A549 (cell line): ENCODE measurements at regions not wholly inside any gene's neighbourhood (a gene's known extent, or its start where the extent isn't known, plus 50 kb on each side); places are given as distances from the start of the nearest gene placed in this dataset.

Experiments used
- ATAC-seq, 2 experiments: fragments of 200-7000 bp in 1 of 2; fragments of >200 bp in 1 of 2; cut with Nextera tagmentation in 1 of 2; cut with Tn5 transposase in 1 of 2; 3 replicates each; pipeline versions ENCODE4 v1.8.0 to v1.9.1; 2018 to 2020; ENCODE audit warnings: mild to moderate bottlenecking in 1 of 2, moderate library complexity in 1 of 2
- CTCF ChIA-PET: fragments of 300-600 bp; sonication (Branson Sonifier 250); formaldehyde crosslinking; extraction: SDS; loops from one replicate; lab custom pipeline; 2021; ENCODE audit warnings: antibody characterized with exemption, inconsistent platforms; lab: Yijun Ruan, JAX
- POLR2A ChIA-PET: fragments of 350-600 bp; formaldehyde crosslinking; extraction: SDS; loops from one replicate; lab custom pipeline; 2021; ENCODE audit warnings: antibody characterized with exemption, inconsistent platforms; lab: Yijun Ruan, JAX
- DNase-seq, 2 experiments: peaks; one replicate each; pipeline versions ENCODE4 v3.0.0 to v3.0.0-alpha.2; 2011 to 2016; ENCODE audit warnings: low read depth in 1 of 2, low spot score in 1 of 2
- FAIRE-seq: peaks from 2 replicates; lab custom pipeline; 2011; peaks lifted over from hg19 to GRCh38; lab: Jason Lieb, UNC
- H3K27ac ChIP-seq, 2 experiments: fragments of >200 bp; sonication (Bioruptor Twin); formaldehyde crosslinking; 3 replicates each; pipeline ENCODE4 v1.5.1; 2016 to 2017
- H3K4me1 ChIP-seq: fragments of >200 bp; sonication (Bioruptor Twin); formaldehyde crosslinking; 3 replicates; pipeline ENCODE4 v1.6.1; 2016
- H3K4me2 ChIP-seq: fragments of >200 bp; sonication (Bioruptor Twin); formaldehyde crosslinking; 3 replicates; pipeline ENCODE4 v1.6.1; 2016
- H3K4me3 ChIP-seq: fragments of >200 bp; sonication (Bioruptor Twin); formaldehyde crosslinking; 3 replicates; pipeline ENCODE4 v1.5.1; 2016
- H3K9me3 ChIP-seq: fragments of >200 bp; sonication (Bioruptor Twin); formaldehyde crosslinking; 3 replicates; pipeline ENCODE4 v1.6.1; 2016
- ATOH8 ChIP-seq: fragments of 250-450 bp; sonication (Bioruptor Pico); IDR thresholded peaks from 2 replicates; pipeline ENCODE4 v1.5.0; 2020; ENCODE audit warnings: low read depth, mild to moderate bottlenecking, moderate library complexity
- CBX2 ChIP-seq: fragments of 200-600 bp; sonication (generic); IDR thresholded peaks from 2 replicates; pipeline ENCODE4 v1.6.1; 2016; ENCODE audit warnings: low read depth, mild to moderate bottlenecking, borderline replicate concordance
- CEBPB ChIP-seq, 2 experiments: fragments of >200 bp in 1 of 2; sonication (Bioruptor Twin) in 1 of 2; formaldehyde crosslinking in 1 of 2; IDR thresholded peaks; 2 replicates each; pipeline ENCODE4 v1.6.1; 2012 to 2016
- CHD4 ChIP-seq: fragments of 200-600 bp; sonication (generic); IDR thresholded peaks from 2 replicates; pipeline ENCODE4 v1.6.1; 2016; ENCODE audit warnings: antibody characterized with exemption, mild to moderate bottlenecking, borderline replicate concordance
- CTCF ChIP-seq: fragments of >200 bp; sonication (Bioruptor Twin); formaldehyde crosslinking; IDR thresholded peaks from 3 replicates; pipeline ENCODE4 v1.5.1; 2016
- E2F6 ChIP-seq: IDR thresholded peaks from 2 replicates; pipeline ENCODE4 v1.6.1; 2012; ENCODE audit warnings: low read depth, borderline replicate concordance
- EHMT2 ChIP-seq: fragments of 200-600 bp; sonication (generic); IDR thresholded peaks from 2 replicates; pipeline ENCODE4 v1.6.1; 2016; ENCODE audit warnings: antibody characterized with exemption, low read depth, mild to moderate bottlenecking, moderate library complexity
- FOXS1 ChIP-seq: fragments of 250-450 bp; sonication (Bioruptor Pico); IDR thresholded peaks from 2 replicates; pipeline ENCODE4 v1.5.0; 2020; ENCODE audit warnings: mild to moderate bottlenecking, moderate library complexity
- GATA3 ChIP-seq: IDR thresholded peaks from 2 replicates; pipeline ENCODE4 v1.6.1; 2012; ENCODE audit warnings: borderline replicate concordance
- HDAC2 ChIP-seq: fragments of 200-600 bp; sonication (generic); IDR thresholded peaks from 2 replicates; pipeline ENCODE4 v1.6.1; 2016
- HES2 ChIP-seq: fragments of >200 bp; sonication (Bioruptor Twin); formaldehyde crosslinking; IDR thresholded peaks from 2 replicates; pipeline ENCODE4 v1.6.1; 2016
- HOXA7 ChIP-seq: fragments of 250-450 bp; sonication (Bioruptor Pico); IDR thresholded peaks from 2 replicates; pipeline ENCODE4 v1.5.0; 2020; ENCODE audit warnings: mild to moderate bottlenecking, moderate library complexity
- HOXB13 ChIP-seq: fragments of 250-450 bp; sonication (Bioruptor Pico); IDR thresholded peaks from 2 replicates; pipeline ENCODE4 v1.5.0; 2020; ENCODE audit warnings: low read depth, mild to moderate bottlenecking, moderate library complexity
- JUN ChIP-seq, 2 experiments: fragments of >200 bp; sonication (Bioruptor Twin); formaldehyde crosslinking; IDR thresholded peaks; 2 replicates in 1 of 2; 3 replicates in 1 of 2; pipeline ENCODE4 v1.6.1; 2016 to 2017
- KDM5A ChIP-seq: fragments of 200-600 bp; sonication (generic); IDR thresholded peaks from 2 replicates; pipeline ENCODE4 v1.6.1; 2016; ENCODE audit warnings: antibody characterized with exemption, mild to moderate bottlenecking
- MYC ChIP-seq: IDR thresholded peaks from 2 replicates; pipeline ENCODE4 v1.6.1; 2012; ENCODE audit warnings: mild to moderate bottlenecking, inconsistent platforms, low read length, improper control_type of control experiment, borderline replicate concordance
- NFE2L2 ChIP-seq: fragments of 150-350 bp; conservative IDR thresholded peaks from 2 replicates; pipeline ENCODE4 v1.6.1; 2014; ENCODE audit warnings: low read length
- NPAS2 ChIP-seq: fragments of 250-450 bp; sonication (Bioruptor Pico); IDR thresholded peaks from 2 replicates; pipeline ENCODE4 v1.8.0; 2022; ENCODE audit warnings: mild to moderate bottlenecking, moderate library complexity, borderline replicate concordance
- RAD21 ChIP-seq, 2 experiments: fragments of >200 bp in 1 of 2; sonication (Bioruptor Twin) in 1 of 2; formaldehyde crosslinking in 1 of 2; IDR thresholded peaks in 1 of 2; conservative IDR thresholded peaks in 1 of 2; 2 replicates in 1 of 2; 3 replicates in 1 of 2; pipeline ENCODE4 v1.6.1; 2012 to 2018; ENCODE audit warnings: inconsistent platforms in 1 of 2
- REST ChIP-seq: fragments of 200-600 bp; sonication (generic); IDR thresholded peaks from 2 replicates; pipeline ENCODE4 v1.6.1; 2016; ENCODE audit warnings: antibody characterized with exemption, mild to moderate bottlenecking, moderate library complexity
- RNF2 ChIP-seq: fragments of 200-600 bp; sonication (generic); IDR thresholded peaks from 2 replicates; pipeline ENCODE4 v1.6.1; 2016; ENCODE audit warnings: low read depth, mild to moderate bottlenecking, antibody characterized with exemption, moderate library complexity, borderline replicate concordance
- USF2 ChIP-seq: fragments of 450-650 bp; IDR thresholded peaks from 2 replicates; pipeline ENCODE4 v1.6.1; 2014; ENCODE audit warnings: antibody characterized with exemption
- ZC3H11A ChIP-seq: fragments of 450-650 bp; IDR thresholded peaks from 2 replicates; pipeline ENCODE4 v1.6.1; 2014; ENCODE audit warnings: antibody characterized with exemption, mild to moderate bottlenecking
- ZFP36 ChIP-seq: fragments of 450-650 bp; IDR thresholded peaks from 2 replicates; pipeline ENCODE4 v1.6.1; 2014; ENCODE audit warnings: borderline replicate concordance; ENCODE audit not compliant: partially characterized antibody
- ZSCAN20 ChIP-seq: fragments of 250-450 bp; sonication (Bioruptor Pico); IDR thresholded peaks from 2 replicates; pipeline ENCODE4 v1.8.0; 2022; ENCODE audit warnings: mild to moderate bottlenecking, moderate library complexity
- whole genome bisulfite sequencing: methylation state at CpG from one replicate; pipeline ENCODE4 v1.1.6; 2017; ENCODE audit errors: missing lambda C conversion rate; 5-methylcytosine and 5-hydroxymethylcytosine counted together

- H3K9me3 ChIP-seq, result no peaks in the 10 kb centered on the region
- TF ChIP-seq E2F6, result no peak
- no peak for TF ChIP-seq RAD21 (conservative IDR thresholded peaks at IDR 0.05 in 1 of 2, IDR thresholded peaks at IDR 0.05 in 1 of 2)
- TF ChIP-seq HOXB13 (CRISPR knock-in tag), result no peak
- no peak for TF ChIP-seq HES2
- no peak for TF ChIP-seq CTCF
- no peak for TF ChIP-seq CHD4
- no peak for TF ChIP-seq KDM5A
- no peak for TF ChIP-seq JUN (IDR thresholded peaks at IDR 0.05)
- TF ChIP-seq ZSCAN20 (CRISPR knock-in tag), result no peak
- TF ChIP-seq ATOH8 (CRISPR knock-in tag), result no peak
- TF ChIP-seq GATA3, result no peak
- no peak for TF ChIP-seq ZFP36
- no peak for TF ChIP-seq MYC
- TF ChIP-seq REST, result no peak
- TF ChIP-seq USF2, result no peak
- TF ChIP-seq HDAC2, result no peak
- no peak for TF ChIP-seq HOXA7 (CRISPR knock-in tag)
- TF ChIP-seq, all 56 proteins: peak for 0
- H3K4me1 ChIP-seq, result no peaks in the 10 kb centered on the region
- no peak overlapping the region for H3K4me3 ChIP-seq
- ChIA-PET CTCF (no interaction called here), POLR2A (no interaction called here)
- no peak overlapping the region for H3K4me2 ChIP-seq
- WGBS, result 9% methylated on average over 4 of the region's 6 CpGs
- FAIRE-seq, result no peak
- ATAC-seq, result no peak
- no peak for DNase-seq
- H3K27ac ChIP-seq, result no peak overlapping the region
Measured at GRCh38 chr6:40022867-40023266, 88.6 kb upstream of the MOCS1 start.

- CTCF ChIA-PET, result no interaction called here
- H3K4me1 ChIP-seq, result no peaks in the 10 kb centered on the region
- DNase-seq (no peak), ATAC-seq (no peak)
- TF ChIP-seq FOXS1 (CRISPR knock-in tag), result no peak
- no peak for TF ChIP-seq RNF2
- no peak for TF ChIP-seq NPAS2 (CRISPR knock-in tag)
- TF ChIP-seq HOXA7 (CRISPR knock-in tag), result no peak
- TF ChIP-seq NFE2L2, result no peak
- TF ChIP-seq EHMT2, result no peak
- TF ChIP-seq KDM5A, result no peak
- no peak for TF ChIP-seq CBX2
- no peak for TF ChIP-seq CEBPB (IDR thresholded peaks at IDR 0.05)
- no peak for TF ChIP-seq ZC3H11A
- TF ChIP-seq, all 56 proteins: peak for 0
- no peaks in the 10 kb centered on the region for H3K9me3 ChIP-seq
- POLR2A ChIA-PET, result no interaction called here
- no peak overlapping the region for H3K27ac ChIP-seq
- no peak overlapping the region for H3K4me2 ChIP-seq
- no peak for FAIRE-seq
- H3K4me3 ChIP-seq, result no peak overlapping the region
Measured at GRCh38 chr6:40020166-40020565, 85.9 kb upstream of the MOCS1 start.
